ENCODE measurements at regions not wholly inside any gene's neighbourhood (a gene's known extent, or its start where the extent isn't known, plus 50 kb on each side); places are given as distances from the start of the nearest gene placed in this dataset.

- ChIA-PET CTCF (interaction anchor here (0.7 to 1.0 kb wide), 3 partner anchors 11 to 1069 kb away, joined by 3 to 5 read pairs (median 3); no protein-coding TSS in a partner anchor), SMC1A (ENCODE audit: uncharacterized antibody, unreplicated experiment) (interaction anchor here (0.7 to 1.3 kb wide), 3 partner anchors 13 to 311 kb away, joined by 3 read pairs; no protein-coding TSS in a partner anchor), RAD21 (ENCODE audit: unreplicated experiment) (no interaction called here), POLR2A (no interaction called here)
- no TSS peak for BruUV-seq (replicated peaks)
- Histone ChIP-seq H3K27ac (ENCODE audit: control insufficient read depth, insufficient read depth) (no peak overlapping the region), H3K4me3 (no peak overlapping the region), H3K4me2 (ENCODE audit: control insufficient read depth, insufficient read depth) (no peak overlapping the region; the same call in 1 of the 2 replicates), H3K36me3 (ENCODE audit: control insufficient read depth in 2 of 2, insufficient read depth in 2 of 2, low read length in 1 of 2) (no peaks in the 10 kb centered on the region), H3K9ac (ENCODE audit: control insufficient read depth, insufficient read depth, low read length) (no peak overlapping the region), H3K9me3 (replicated peaks; ENCODE audit: control insufficient read depth, insufficient read depth, low read length) (peaks cover 5% of the 10 kb centered on the region; the same call in 2 of the 3 replicates), H2AFZ (ENCODE audit: control insufficient read depth, low read depth, low read length) (no peak overlapping the region), H3K4me1 (ENCODE audit: control insufficient read depth, insufficient read depth, low read length) (peaks cover 4% of the 10 kb centered on the region; the same call in 1 of the 2 replicates), H3K27me3 (replicated peaks in 1 of 2; ENCODE audit: control insufficient read depth in 2 of 2, insufficient read depth in 2 of 2, low read length in 1 of 2) (no peaks in the 10 kb centered on the region), H3K79me2 (ENCODE audit: control insufficient read depth, insufficient read depth, low read length) (no peaks in the 10 kb centered on the region), H4K20me1 (ENCODE audit: control insufficient read depth, insufficient read depth) (no peaks in the 10 kb centered on the region)
- intact Hi-C loops (cut with micrococcal nuclease; ENCODE audit: unreplicated experiment): loop anchor here (2.0 kb wide), 1 partner anchor 21 kb away; no protein-coding TSS in a partner anchor
- WGBS (ENCODE audit: insufficient coverage, insufficient replicate concordance, low lambda C conversion rate, missing lambda C conversion rate): 35% methylated on average over 13 of the region's 13 CpGs
- TF ChIP-seq RUNX3 (IDR thresholded peaks at IDR 0.05; ENCODE audit: low read length) (peak; percentile 25; the same call in 1 of the 2 replicates), NFYB (IDR thresholded peaks at IDR 0.05; ENCODE audit: insufficient read depth, low read depth, low read length) (no peak)
- DNase-seq (ENCODE audit: low read depth, low spot score): no peak
- in situ Hi-C loops (cut with MboI): no loop called here
- FAIRE-seq: no peak
- no peak for ATAC-seq
Observed at GRCh38 chrX:9339603-9340491, 125.0 kb upstream of the TBL1X start.

- no peak for TF ChIP-seq SPI1 (IDR thresholded peaks at IDR 0.05; ENCODE audit: borderline replicate concordance, insufficient read depth, low read depth, low read length)
- 0 out of 2 replicates have a peak, but pooled peaks have one; percentile 21 for TF ChIP-seq MXI1 (IDR thresholded peaks at IDR 0.05; ENCODE audit: low read depth, low read length)
- TF ChIP-seq JUNB (IDR thresholded peaks at IDR 0.05): no peak
- TF ChIP-seq POLR2AphosphoS5 (IDR thresholded peaks at IDR 0.05; ENCODE audit: low read length): 0 out of 2 replicates have a peak, but pooled peaks have one; percentile 23
- ChIA-PET POLR2A (interaction anchor here (0.5 kb wide), 1 partner anchor 406 kb away, joined by 4 read pairs; no protein-coding TSS in a partner anchor), SMC1A (ENCODE audit: uncharacterized antibody, unreplicated experiment) (interaction anchor here (1.3 to 1.4 kb wide), 2 partner anchors 10 to 12 kb away, joined by 3 to 4 read pairs; no protein-coding TSS in a partner anchor), RAD21 (ENCODE audit: unreplicated experiment) (no interaction called here), CTCF (interaction anchor here (1.0 kb wide), 1 partner anchor 12 kb away, joined by 3 read pairs; no protein-coding TSS in a partner anchor)
- ATAC-seq (peak; percentile 80), FAIRE-seq (peak; percentile 38), DNase-seq (ENCODE audit: low read depth, low spot score) (peak; percentile 5)
- Histone ChIP-seq H3K9me3 (replicated peaks; ENCODE audit: control insufficient read depth, insufficient read depth, low read length) (peaks cover 5% of the 10 kb centered on the region; the same call in 2 of the 3 replicates), H2AFZ (ENCODE audit: control insufficient read depth, low read depth, low read length) (no peak overlapping the region), H4K20me1 (ENCODE audit: control insufficient read depth, insufficient read depth) (no peaks in the 10 kb centered on the region), H3K4me2 (ENCODE audit: control insufficient read depth, insufficient read depth) (peak overlapping the region; percentile 11), H3K4me1 (ENCODE audit: control insufficient read depth, insufficient read depth, low read length) (peaks cover 4% of the 10 kb centered on the region; the same call in 1 of the 2 replicates), H3K36me3 (ENCODE audit: control insufficient read depth in 2 of 2, insufficient read depth in 2 of 2, low read length in 1 of 2) (no peaks in the 10 kb centered on the region), H3K79me2 (ENCODE audit: control insufficient read depth, insufficient read depth, low read length) (no peaks in the 10 kb centered on the region), H3K4me3 (0 out of 2 replicates have a peak overlapping the region, but pooled peaks have one; percentile 16), H3K27me3 (replicated peaks in 1 of 2; ENCODE audit: control insufficient read depth in 2 of 2, insufficient read depth in 2 of 2, low read length in 1 of 2) (no peaks in the 10 kb centered on the region), H3K27ac (ENCODE audit: control insufficient read depth, insufficient read depth) (peak overlapping the region; percentile 39), H3K9ac (ENCODE audit: control insufficient read depth, insufficient read depth, low read length) (no peak overlapping the region)
- WGBS (ENCODE audit: insufficient coverage, insufficient replicate concordance, low lambda C conversion rate, missing lambda C conversion rate): 22% methylated on average over 16 of the region's 16 CpGs
- BruUV-seq (replicated peaks): no TSS peak
- intact Hi-C loops (cut with micrococcal nuclease; ENCODE audit: unreplicated experiment): loop anchor here (2.0 kb wide), 1 partner anchor 22 kb away; no protein-coding TSS in a partner anchor
- in situ Hi-C loops (cut with MboI): no loop called here
Observed at GRCh38 chrX:9340598-9341290, 124.1 kb upstream of the TBL1X start.

Measured in GM12878 (cell line).